Kidney capillary endothelial cell (primary cell): ENCODE measurements at regions not wholly inside any gene's neighbourhood (a gene's known extent, or its start where the extent isn't known, plus 50 kb on each side); places are given as distances from the start of the nearest gene placed in this dataset.
"Not testable (repeated sequence)": the region's sequence is repeated elsewhere in the genome, so short reads cannot be mapped to it uniquely, and the experiment has no call there.

Source experiments
- DNase-seq: peaks from one replicate; pipeline ENCODE4 v3.0.0-alpha.2; 2018; ENCODE audit warnings: low spot score

- no peak for DNase-seq
Observed at GRCh38 chr5:144598451-144599068, 427.9 kb downstream of the KCTD16 start.

GRCh38 chr5:144596517-144596916 is 425.8 kb downstream of the KCTD16 start:
- no peak for DNase-seq

- no peak for DNase-seq
Observed at GRCh38 chr5:144594919-144595318, 424.2 kb downstream of the KCTD16 start.

DNA sequence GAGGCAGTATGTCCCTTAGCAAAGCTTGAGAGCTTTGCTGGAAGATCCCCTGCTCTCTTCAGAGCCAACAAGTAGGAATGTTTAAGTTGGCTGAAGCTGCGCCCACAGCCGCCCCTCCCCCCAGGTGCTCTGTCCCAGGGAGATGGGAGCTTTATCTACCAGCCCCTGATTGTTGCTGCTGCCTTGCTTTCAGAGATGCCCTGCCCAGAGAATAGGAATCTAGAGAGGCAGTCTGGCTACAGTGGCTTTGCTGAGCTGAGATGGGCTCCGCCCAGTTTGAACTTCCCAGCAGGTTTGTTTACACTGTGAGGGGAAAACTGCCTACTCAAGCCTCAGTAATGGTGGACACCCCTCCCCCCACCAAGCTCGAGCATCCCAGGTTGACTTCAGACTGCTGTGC is 423.6 kb downstream of the KCTD16 start:
- not testable (repeated sequence) for DNase-seq

DNA sequence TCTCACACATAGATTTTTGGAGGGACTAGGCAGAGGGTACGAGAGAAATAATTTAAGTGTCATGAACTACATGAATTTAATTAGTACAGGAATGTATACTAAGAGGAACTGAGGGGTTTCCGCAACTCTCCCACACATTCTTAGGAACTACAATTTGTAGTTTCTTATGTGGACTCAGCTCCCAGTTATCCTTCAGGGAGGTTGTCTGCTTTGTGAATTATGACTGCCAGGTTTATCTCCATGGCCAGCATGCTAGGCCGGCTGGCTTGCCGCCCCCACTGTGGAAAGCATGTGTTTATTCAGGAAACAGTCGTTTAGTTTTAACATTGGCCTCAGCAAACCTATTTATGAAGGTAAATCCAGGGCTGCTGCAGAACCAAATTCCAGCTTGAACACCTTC is 415.0 kb downstream of the KCTD16 start:
- no peak for DNase-seq

DNA sequence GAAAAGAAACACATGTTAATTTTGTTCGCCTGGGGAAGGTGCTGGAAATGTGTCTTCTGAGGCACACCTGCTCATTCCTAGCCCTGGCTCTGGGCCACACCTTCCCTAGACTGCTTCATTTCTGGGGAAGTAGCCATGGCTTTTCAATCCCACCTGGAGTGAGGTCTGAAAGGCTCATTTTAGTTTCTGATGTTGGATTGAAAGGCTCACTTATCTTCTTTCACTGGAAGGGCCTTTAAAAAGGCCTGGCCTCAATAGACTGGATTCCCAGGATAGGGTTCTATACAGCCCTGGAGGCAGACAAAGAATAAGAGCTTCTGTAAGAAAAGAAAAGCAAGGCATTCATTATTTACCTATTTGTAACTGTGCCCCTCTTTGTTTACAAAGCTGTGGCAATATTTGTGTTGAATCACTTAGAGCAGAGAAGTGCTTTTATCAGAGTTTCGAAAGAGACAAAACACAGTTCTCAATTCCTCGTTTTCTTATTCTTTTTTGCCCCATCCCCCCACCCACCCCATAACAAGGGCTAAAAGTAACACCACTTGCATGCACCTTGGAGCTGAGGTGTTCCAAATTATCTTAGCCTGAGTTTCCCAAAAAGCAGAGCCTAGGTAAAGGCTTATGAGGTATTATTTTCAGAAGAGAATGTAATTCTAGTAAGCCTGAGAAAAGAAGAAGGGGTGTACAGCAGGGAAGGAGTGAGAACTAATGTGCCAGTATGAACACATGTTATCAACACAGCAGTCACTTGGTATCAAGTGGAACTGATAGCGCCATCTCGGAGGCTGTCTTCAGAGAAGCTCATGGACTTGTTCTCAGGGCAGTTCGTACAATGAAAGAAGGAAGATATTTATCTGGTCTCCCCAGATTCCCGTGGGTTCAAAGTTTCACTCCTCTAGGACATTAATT is 413.1 kb downstream of the KCTD16 start:
- DNase-seq, result no peak

DNA sequence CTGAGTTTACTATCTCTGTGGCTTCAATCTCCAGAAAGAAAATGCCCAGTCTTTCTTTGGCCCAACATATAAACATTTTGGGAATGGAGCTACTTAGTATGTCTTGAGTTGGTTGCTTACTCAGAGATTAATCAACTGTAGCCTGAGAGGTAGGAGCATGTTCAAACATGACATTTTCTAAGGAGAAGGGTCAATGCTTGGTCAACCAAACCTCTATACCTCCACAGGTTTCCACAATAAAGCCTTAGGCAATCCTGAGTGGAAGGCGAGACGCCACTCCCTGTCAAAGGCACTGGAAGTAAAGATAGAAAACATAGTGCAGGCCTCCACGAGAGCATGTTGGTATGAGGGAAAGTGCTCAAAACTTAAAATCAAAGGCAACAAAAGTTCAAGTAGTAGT is 411.4 kb downstream of the KCTD16 start:
- no peak for DNase-seq

DNA sequence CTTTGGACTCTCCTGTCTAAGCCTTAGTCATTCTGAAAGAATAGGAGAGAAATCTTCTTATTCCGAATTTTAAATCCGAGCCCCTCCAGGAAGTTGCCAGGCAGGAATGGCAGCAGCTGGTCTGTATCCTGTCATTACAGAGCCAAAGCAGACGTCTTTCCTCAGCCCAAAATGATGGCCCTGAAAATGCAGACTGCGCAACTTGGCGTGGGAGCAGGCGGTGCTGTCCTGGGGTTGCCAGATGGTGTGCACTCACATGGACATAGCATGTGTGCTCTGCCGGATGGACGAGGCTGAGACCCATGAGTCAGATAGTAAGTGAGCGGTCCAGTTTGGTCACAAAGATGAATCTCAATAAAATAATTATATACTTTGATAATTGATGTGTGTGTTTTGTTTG is 410.4 kb downstream of the KCTD16 start:
- DNase-seq, result no peak

DNA sequence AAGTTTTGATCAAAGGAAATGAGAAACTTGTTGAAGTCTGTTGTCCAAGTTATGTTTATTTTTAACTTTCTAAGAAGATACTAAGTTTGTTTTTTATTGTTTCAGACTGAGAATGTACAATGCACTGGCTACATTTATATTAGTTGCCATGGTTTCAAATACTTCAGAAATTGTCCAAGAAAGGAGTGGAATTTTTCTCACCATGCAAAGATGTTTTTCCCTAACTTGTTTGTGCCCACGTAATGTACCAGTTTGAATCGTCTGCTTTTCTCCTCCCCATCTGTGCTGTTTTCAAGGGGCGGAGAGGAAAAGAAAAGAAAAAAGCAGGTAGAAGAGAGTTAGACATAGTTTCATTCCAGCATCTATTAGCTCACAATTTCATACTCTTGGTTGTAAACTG is 407.0 kb downstream of the KCTD16 start:
- no peak for DNase-seq

DNA sequence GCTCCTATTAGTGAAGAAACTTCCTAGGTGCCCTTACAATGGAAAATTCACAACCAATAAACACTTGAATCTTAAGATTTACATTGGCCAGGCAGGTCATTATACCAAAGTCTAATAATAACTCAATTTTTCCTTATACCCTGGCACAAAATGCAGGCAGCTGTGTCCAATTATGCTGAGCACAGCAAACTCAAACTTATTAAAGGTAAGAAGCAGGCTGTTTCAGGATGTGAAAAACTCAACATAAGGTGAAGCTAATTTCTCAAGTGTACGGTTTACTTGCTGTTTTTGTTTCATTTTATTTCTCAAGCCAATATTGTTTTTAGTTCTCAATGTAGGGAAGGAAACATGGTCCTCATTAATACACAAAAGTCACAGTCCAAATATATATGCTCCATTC is 405.1 kb downstream of the KCTD16 start:
- DNase-seq, result no peak

DNA sequence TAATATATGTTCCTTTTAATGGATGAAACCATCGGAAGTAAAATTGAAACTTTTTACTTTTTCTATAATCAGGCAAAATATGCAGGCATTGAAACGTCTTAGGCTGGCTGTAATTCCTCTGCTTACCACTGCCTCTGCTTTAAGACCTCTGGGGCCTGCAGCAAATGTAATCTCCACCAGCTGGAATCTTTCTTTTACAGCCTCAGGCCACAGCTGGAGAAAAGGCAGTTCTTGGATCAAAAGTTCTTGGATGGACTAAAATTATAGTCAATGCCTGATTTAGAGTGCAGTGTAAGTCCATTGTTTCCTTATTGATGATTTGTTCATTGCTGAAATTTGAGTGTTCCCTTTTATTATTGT is 396.7 kb downstream of the KCTD16 start:
- no peak for DNase-seq

GRCh38 chr5:144566747-144567420 is 396.2 kb downstream of the KCTD16 start:
- no peak for DNase-seq

- no peak for DNase-seq
Observed at GRCh38 chr5:144549580-144549979, 378.9 kb downstream of the KCTD16 start.

DNA sequence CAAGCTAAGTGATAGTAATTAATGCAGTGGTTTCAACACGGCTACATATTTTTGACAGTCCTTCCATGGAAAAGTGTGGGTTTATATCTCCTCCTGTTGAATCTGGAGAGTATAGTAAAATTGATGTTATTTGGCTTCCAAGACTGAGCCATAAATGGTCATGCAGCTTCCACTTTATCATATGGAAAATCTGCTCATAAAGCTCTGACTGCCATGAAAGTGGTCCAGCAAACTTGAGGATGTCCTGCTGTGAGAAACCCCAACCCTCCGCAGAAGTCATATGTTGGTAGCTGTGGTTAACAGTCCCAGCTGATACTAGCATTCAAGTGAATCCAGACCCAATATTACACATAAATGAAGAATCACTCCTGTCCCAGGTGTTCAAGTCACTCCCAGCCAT is 378.3 kb downstream of the KCTD16 start:
- DNase-seq, result no peak

- no peak for DNase-seq
Observed at GRCh38 chr5:144547098-144547499, 376.4 kb downstream of the KCTD16 start.

DNA sequence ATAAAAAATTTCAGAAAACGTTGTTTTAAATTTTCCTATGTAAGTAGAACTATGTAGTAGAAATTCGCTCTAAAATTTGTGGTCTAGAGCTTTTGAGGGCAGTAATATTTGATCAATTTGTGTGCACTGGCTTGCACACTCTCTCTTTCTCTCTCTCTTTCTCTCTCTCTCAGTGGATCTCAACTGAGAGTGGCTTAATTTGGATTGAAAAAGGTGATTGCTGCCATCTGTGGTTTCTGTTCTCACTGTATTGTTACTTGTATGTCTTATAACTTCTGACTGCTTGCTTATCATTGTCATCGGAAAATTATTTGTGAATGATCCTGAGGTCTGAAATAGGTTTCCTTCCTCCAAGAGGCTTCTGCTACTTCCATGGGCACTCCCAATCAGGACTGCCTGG is 368.2 kb downstream of the KCTD16 start:
- DNase-seq, result no peak
